ENCODE measurements at regions not wholly inside any gene's neighbourhood (a gene's known extent, or its start where the extent isn't known, plus 50 kb on each side); places are given as distances from the start of the nearest gene placed in this dataset.
"Not testable (repeated sequence)": the region's sequence is repeated elsewhere in the genome, so short reads cannot be mapped to it uniquely, and the experiment has no call there.

DNA sequence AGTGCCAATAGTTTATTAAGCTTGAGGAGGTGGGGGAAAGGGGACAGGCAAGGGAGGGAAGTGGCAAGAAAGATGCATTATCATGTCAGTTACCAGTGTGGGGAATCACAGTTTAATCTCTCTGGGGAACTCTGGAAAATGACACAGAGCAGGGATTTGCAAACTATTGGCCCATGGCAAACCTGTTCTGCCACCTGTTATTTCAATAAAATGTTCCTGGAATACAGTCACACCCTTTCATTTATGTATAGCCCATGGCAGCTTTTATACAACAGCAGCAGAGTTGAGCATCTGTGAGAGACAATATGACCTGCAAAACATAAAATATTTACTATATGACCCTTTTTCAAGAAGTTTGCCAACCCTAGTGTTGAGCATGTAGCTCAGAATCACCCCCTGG lies 140.5 kb downstream of the NPIPA7 start:
- FAIRE-seq; ATAC-seq; H3K4me1 ChIP-seq; H3K4me3 ChIP-seq; H3K9me3 ChIP-seq; CTCF ChIA-PET; H3K27ac ChIP-seq; DNase-seq (ENCODE audit: low read depth in 1 of 2, low spot score in 1 of 2); POLR2A ChIA-PET; H3K4me2 ChIP-seq: not testable (repeated sequence)

DNA sequence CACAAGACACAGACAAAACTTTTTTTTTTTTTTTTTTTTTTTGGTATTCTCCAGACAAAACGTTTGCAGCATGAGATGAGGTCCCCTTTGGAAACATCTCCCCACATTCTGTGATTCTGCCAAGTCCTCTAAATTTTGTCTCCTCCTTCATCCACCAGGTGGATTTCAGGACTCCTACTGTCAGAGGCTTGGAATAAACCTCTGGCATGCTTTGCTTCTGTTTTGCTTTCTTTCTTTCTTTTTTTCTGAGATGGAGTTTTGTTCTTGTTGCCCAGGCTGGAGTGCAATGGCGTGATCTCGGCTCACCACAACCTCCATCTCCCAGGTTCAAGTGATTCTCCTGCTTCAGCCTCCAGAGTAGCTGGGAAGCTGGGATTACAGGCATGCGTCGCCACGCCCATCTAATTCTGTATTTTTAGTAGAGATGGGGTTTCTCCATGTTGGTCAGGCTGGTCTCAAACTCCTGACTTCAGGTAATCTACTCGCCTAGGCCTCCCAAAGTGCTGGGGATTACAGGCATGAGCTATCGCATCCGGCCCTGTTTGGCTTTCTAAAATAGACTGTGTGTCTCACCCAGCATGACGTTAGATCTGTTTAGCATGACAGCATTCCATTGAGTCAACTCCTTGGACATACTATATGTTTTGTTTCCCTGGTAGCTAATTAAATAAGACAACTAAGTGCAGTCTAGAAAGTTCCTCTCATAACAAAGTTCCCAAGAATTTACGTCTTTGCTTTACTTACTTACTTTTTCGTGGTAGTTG lies 142.5 kb downstream of the NPIPA7 start:
- POLR2A ChIA-PET; H3K4me1 ChIP-seq; H3K27ac ChIP-seq; DNase-seq (ENCODE audit: low read depth in 1 of 2, low spot score in 1 of 2); FAIRE-seq; H3K4me3 ChIP-seq; CTCF ChIA-PET; H3K9me3 ChIP-seq; H3K4me2 ChIP-seq: not testable (repeated sequence)
- ATAC-seq: peak in 1 of 2 experiments; percentile 36; a peak in 1 of 6 replicates
- 45% methylated on average over 3 of the region's 12 CpGs for WGBS (ENCODE audit: missing lambda C conversion rate)

DNA sequence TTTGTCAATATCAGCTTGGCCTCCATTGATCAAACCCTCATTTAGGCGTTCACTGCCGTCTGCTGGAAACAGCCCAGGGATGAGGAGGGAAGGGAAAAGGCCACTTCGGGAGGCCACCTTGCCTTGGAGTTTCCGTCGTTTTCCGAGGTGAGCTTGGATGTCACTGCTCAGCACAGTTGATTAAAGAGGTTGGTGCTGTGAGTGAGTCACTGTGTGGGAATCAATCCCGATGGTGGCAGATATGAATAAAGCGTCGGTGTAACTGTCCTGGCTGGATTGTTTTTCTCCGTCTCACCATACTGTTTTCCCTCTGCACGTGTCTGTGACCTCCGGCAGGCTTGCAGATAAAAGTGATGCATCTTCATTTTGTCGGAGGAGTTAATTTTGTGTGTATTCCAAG lies 148.1 kb downstream of the NPIPA7 start:
- ATAC-seq; H3K27ac ChIP-seq; POLR2A ChIA-PET; H3K4me2 ChIP-seq; H3K4me3 ChIP-seq; FAIRE-seq; H3K4me1 ChIP-seq; CTCF ChIA-PET; DNase-seq (ENCODE audit: low read depth in 1 of 2, low spot score in 1 of 2); H3K9me3 ChIP-seq: not testable (repeated sequence)
- WGBS (ENCODE audit: missing lambda C conversion rate): no CpG with 5 or more reads among the region's 13 CpGs

DNA sequence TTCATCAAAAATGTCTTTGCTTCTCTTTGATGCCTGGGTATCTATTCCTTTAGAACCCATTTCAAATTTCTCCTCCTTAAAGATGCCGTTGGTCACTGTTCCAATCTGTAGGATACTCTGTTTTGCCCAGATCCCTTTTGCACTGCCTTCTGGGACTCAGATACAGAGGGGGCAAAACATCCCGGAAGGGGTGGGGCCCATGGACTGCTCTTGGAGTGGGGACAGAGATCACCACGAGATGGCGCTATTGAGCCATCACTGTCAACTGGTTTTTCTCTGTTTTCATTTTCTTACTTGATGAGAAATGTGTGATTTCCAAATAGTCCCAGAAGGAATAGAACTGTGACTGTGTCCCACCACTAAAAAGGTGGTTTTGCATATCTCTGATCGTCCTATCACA lies 151.8 kb downstream of the NPIPA7 start:
- H3K4me3 ChIP-seq; FAIRE-seq; POLR2A ChIA-PET; H3K4me2 ChIP-seq; H3K4me1 ChIP-seq; H3K27ac ChIP-seq; H3K9me3 ChIP-seq; CTCF ChIA-PET; DNase-seq (ENCODE audit: low read depth in 1 of 2, low spot score in 1 of 2): not testable (repeated sequence)
- WGBS (ENCODE audit: missing lambda C conversion rate): 2% methylated on average over 3 of the region's 5 CpGs
- peak; percentile 64 to 65; a peak in 4 of 6 replicates for ATAC-seq

DNA sequence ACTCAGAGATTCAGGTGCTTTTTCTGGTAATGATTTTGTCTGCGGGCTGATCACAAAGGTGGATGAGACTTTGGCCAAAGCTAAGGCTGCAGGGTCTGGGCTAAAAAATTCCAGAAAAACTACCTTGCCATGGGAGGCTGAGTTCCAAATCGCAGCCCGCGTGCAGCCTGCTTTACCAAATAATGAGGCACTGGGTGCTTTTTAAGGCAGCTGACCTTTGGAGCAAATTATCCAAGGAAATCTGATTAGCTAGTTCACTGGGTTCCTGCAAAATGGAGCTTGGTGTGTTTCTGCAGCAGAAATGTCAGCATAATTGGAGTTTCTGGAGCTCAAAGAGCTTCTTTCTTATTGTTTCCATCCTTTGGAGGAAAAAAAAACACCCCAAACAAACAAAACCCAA lies 156.6 kb downstream of the NPIPA7 start:
- WGBS (ENCODE audit: missing lambda C conversion rate): 40% methylated on average over 3 of the region's 4 CpGs
- H3K4me1 ChIP-seq; ATAC-seq; CTCF ChIA-PET; H3K9me3 ChIP-seq; FAIRE-seq; H3K4me3 ChIP-seq; H3K4me2 ChIP-seq; POLR2A ChIA-PET; DNase-seq (ENCODE audit: low read depth in 1 of 2, low spot score in 1 of 2); H3K27ac ChIP-seq: not testable (repeated sequence)

DNA sequence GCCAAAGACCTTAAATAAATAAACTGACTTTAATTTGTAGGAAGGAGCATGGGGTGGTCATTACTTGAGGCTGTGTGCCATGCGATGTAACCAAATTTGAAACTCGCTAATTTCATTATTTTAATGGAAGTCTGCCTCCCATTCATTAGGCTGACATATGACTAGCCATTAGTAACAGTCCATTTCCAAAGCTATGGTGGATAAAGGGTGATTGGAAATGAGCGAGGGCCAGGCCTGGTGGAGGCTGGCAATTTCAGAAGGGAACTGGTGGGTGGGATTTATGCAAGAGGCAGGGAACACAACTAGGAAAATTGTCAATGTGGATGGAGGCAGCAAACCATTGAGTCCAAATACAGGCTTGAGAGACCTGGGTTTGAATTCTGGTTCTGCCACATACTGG lies 157.2 kb downstream of the NPIPA7 start:
- H3K4me1 ChIP-seq; ATAC-seq; H3K4me3 ChIP-seq; H3K4me2 ChIP-seq; H3K9me3 ChIP-seq; DNase-seq (ENCODE audit: low read depth in 1 of 2, low spot score in 1 of 2); FAIRE-seq; H3K27ac ChIP-seq; POLR2A ChIA-PET; CTCF ChIA-PET: not testable (repeated sequence)
- WGBS (ENCODE audit: missing lambda C conversion rate): 21% methylated on average over 3 of the region's 3 CpGs

DNA sequence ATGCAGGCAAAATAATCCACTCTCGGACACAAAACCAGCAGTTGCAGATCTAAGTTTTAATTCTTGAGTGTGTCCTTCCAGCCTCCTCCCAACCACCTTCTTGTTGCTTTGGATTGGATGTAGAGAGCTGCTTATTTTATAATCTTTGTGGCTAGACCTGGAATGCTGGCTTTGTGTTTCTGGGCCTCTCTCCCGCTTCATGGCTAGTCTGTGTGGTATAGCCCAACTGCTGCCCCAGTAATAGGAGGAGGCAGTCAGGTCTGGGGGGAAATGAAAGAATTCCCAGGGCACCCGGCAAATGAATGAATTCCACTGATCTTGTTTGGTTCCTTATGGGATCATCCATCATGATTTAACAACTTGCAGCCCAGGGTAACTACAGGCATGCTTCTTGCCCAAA lies 170.8 kb downstream of the NPIPA7 start:
- H3K9me3 ChIP-seq; H3K4me1 ChIP-seq; DNase-seq (ENCODE audit: low read depth in 1 of 2, low spot score in 1 of 2); H3K4me2 ChIP-seq; FAIRE-seq; ATAC-seq; CTCF ChIA-PET; H3K27ac ChIP-seq; POLR2A ChIA-PET; H3K4me3 ChIP-seq: not testable (repeated sequence)
- WGBS (ENCODE audit: missing lambda C conversion rate): 31% methylated on average over 3 of the region's 3 CpGs

DNA sequence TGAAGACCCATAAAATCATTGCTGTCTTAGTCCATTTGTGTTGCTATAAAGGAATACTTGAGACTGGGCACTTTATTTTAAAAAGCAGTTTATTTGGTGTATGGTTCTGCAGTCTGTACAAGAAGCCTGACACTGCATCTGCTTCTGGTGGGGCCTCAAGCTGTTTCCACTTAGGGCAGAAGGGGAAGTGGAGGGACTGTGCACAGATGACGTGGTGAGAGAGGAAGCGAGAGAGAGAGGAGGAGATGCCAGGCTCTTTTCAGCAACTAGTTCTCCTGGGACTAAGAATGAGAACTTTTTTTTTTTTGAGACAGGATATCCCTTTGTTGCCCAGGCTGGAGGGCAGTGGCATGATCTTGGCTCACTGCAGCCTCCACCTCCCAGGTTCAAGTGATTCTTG lies 171.9 kb downstream of the NPIPA7 start:
- H3K9me3 ChIP-seq; FAIRE-seq; H3K27ac ChIP-seq; H3K4me1 ChIP-seq; H3K4me2 ChIP-seq; CTCF ChIA-PET; ATAC-seq; H3K4me3 ChIP-seq; DNase-seq (ENCODE audit: low read depth in 1 of 2, low spot score in 1 of 2); POLR2A ChIA-PET: not testable (repeated sequence)
- 35% methylated on average over 2 of the region's 2 CpGs for WGBS (ENCODE audit: missing lambda C conversion rate)

DNA sequence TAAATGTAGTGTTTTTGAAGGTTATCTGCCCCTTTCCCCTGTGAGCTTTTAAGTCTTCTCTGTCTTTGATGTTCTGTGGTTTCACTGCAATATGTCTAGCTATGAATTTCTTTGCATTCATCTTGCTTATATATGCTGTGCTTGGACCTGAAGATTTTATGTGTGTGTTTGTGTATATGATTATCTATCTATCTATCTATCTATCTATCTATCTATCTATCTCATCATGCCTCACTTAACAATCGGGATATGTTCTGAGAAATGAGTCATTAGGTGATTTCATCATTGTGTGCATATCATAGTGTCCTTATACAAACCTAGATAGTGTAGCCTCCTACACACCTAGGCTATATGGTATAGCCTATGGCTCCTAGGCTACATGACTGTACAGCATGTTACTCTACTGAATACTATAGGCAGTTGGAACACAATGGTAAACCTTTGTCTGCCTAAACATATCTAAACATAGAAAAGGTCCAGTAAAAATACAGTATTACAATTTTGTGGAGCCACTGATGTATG lies 173.9 kb downstream of the NPIPA7 start:
- 0% methylated on average over 1 of the region's 1 CpG for WGBS (ENCODE audit: missing lambda C conversion rate)
- CTCF ChIA-PET; H3K27ac ChIP-seq; H3K9me3 ChIP-seq; ATAC-seq; H3K4me1 ChIP-seq; H3K4me3 ChIP-seq; POLR2A ChIA-PET; H3K4me2 ChIP-seq; DNase-seq (ENCODE audit: low read depth in 1 of 2, low spot score in 1 of 2): not testable (repeated sequence)
- FAIRE-seq: peak; percentile 87

DNA sequence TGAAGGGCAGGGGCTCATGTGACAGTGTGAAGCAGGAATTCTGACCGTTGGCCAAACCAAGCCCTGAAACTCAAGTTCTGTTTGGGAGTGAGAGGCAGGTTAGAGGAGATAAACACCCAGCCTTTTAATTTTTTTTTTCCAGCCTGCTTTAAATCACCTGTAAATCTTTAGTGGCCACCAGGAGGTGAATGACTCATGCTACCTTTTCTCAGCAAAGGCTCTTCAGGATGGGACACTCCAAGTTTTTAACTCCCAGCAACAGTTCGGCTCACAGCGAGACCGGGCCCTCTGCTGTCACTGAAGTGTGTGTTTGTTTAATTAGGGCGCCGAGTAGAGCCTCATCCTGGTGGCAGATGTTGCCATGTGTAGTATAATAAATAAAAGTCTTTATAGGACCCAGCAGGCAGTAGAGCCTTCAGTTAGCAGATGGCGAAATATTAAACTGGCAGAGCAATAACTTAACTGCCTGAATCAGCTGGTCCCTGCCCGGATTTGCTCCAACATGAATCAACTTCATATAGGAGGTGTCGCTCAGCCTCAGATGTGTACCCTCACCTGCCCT lies 180.3 kb downstream of the NPIPA7 start:
- H3K4me3 ChIP-seq; POLR2A ChIA-PET; DNase-seq (ENCODE audit: low read depth in 1 of 2, low spot score in 1 of 2); ATAC-seq; H3K9me3 ChIP-seq; H3K4me1 ChIP-seq; H3K27ac ChIP-seq; CTCF ChIA-PET; FAIRE-seq; H3K4me2 ChIP-seq: not testable (repeated sequence)
- WGBS (ENCODE audit: missing lambda C conversion rate): 23% methylated on average over 5 of the region's 9 CpGs

DNA sequence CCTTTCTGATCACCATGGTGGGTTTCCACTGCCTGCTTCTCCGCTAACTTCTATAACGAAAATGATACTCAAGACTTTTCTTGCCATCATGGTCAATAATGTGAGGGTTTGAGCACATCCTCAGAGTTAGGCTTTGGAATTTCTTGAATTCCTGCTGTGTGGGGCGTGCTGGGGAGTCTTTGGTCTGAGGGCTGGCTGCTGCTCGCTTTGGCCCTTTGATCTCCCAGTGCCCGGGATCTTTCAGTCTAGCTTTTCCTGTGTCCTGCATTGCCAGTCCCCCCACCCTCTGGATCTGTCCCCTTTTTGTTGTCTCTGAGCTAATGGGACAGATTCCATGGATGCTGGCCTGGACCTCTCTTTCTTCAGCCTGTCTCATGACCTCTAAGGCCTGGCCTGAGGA lies 182.6 kb downstream of the NPIPA7 start:
- FAIRE-seq; H3K4me2 ChIP-seq; H3K27ac ChIP-seq; ATAC-seq; POLR2A ChIA-PET; H3K4me1 ChIP-seq; CTCF ChIA-PET; H3K4me3 ChIP-seq; DNase-seq (ENCODE audit: low read depth in 1 of 2, low spot score in 1 of 2); H3K9me3 ChIP-seq: not testable (repeated sequence)
- 30% methylated on average over 5 of the region's 5 CpGs for WGBS (ENCODE audit: missing lambda C conversion rate)

DNA sequence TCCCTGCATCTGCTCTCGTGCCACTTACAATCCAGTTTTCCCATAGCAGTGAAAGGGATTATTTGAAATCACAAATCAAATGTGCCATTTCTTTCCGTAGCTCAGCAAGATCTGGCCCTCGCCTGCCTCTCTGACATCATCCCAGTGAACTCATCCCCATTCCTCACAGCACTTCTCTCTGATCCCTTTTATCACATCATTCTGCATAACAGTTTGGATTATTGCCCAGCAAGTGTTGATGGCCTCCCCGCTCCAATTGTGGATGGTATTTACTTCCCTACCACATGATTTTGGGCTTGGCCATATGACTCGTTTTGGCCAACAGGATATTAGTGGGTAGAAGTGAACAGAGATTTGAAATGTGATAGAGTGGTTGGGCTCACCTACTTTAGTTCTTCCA lies 185.0 kb downstream of the NPIPA7 start:
- POLR2A ChIA-PET; H3K4me1 ChIP-seq; DNase-seq (ENCODE audit: low read depth in 1 of 2, low spot score in 1 of 2); H3K4me2 ChIP-seq; H3K4me3 ChIP-seq; H3K9me3 ChIP-seq; FAIRE-seq; ATAC-seq; CTCF ChIA-PET; H3K27ac ChIP-seq: not testable (repeated sequence)
- 0% methylated on average over 1 of the region's 5 CpGs for WGBS (ENCODE audit: missing lambda C conversion rate)
